GM23338 (cell line): ENCODE measurements at regions not wholly inside any gene's neighbourhood (a gene's known extent, or its start where the extent isn't known, plus 50 kb on each side); places are given as distances from the start of the nearest gene placed in this dataset.
A peak's percentile ranks its signal among the peaks of the same experiment; 100 is the strongest.

ENCODE experiments used
- ATAC-seq: fragments of 200-7000 bp; cut with Tn5 transposase; 3 replicates; pipeline ENCODE4 v1.9.1; 2020
- DNase-seq: peaks from one replicate; pipeline ENCODE4 v3.0.0-alpha.2; 2015; ENCODE audit warnings: low spot score
- H2AFZ ChIP-seq: fragments of 200-600 bp; sonication (generic); 2 replicates; pipeline ENCODE4 v1.8.0; 2016; ENCODE audit warnings: antibody characterized with exemption, mild to moderate bottlenecking, moderate library complexity
- H3F3A ChIP-seq: fragments of 200-600 bp; sonication (generic); replicated peaks from 2 replicates; pipeline ENCODE4 v1.8.0; 2017; ENCODE audit warnings: antibody characterized with exemption, mixed run types, low read depth
- H3K27ac ChIP-seq: fragments of 200-600 bp; sonication (generic); 2 replicates; pipeline ENCODE4 v1.6.1; 2016; ENCODE audit warnings: low read depth
- H3K27me3 ChIP-seq: fragments of 200-600 bp; sonication (generic); 2 replicates; pipeline ENCODE4 v1.8.0; 2016; ENCODE audit warnings: mild to moderate bottlenecking, mixed run types, moderate library complexity; ENCODE audit not compliant: insufficient read depth
- H3K36me3 ChIP-seq: fragments of 200-600 bp; sonication (generic); 2 replicates; pipeline ENCODE4 v1.8.0; 2016; ENCODE audit warnings: mild to moderate bottlenecking; ENCODE audit not compliant: insufficient read depth
- H3K4me1 ChIP-seq: fragments of 200-600 bp; sonication (generic); 2 replicates; pipeline ENCODE4 v1.8.0; 2016; ENCODE audit warnings: mild to moderate bottlenecking, moderate library complexity; ENCODE audit not compliant: insufficient read depth
- H3K4me2 ChIP-seq: fragments of 200-600 bp; sonication (generic); 2 replicates; pipeline ENCODE4 v1.7.1; 2017; ENCODE audit warnings: mixed run types
- H3K4me3 ChIP-seq: fragments of 200-600 bp; sonication (generic); 2 replicates; pipeline ENCODE4 v1.6.1; 2016; ENCODE audit warnings: mixed run types
- H3K79me2 ChIP-seq: fragments of 200-600 bp; sonication (generic); replicated peaks from 2 replicates; pipeline ENCODE4 v1.8.0; 2017; ENCODE audit warnings: mild to moderate bottlenecking; ENCODE audit not compliant: insufficient read depth
- H3K9me2 ChIP-seq: fragments of 200-600 bp; sonication (generic); 2 replicates; pipeline ENCODE4 v1.8.0; 2017; ENCODE audit not compliant: insufficient read depth
- H4K20me1 ChIP-seq: fragments of 200-600 bp; sonication (generic); replicated peaks from 2 replicates; pipeline ENCODE4 v1.8.0; 2017; ENCODE audit warnings: mild to moderate bottlenecking; ENCODE audit not compliant: insufficient read depth
- H3K27ac Mint-ChIP-seq: 2 replicates; pipeline ENCODE4 v1.8.0; 2020; ENCODE audit warnings: inconsistent platforms, mild to moderate bottlenecking, moderate library complexity, mixed read lengths
- H3K27me3 Mint-ChIP-seq: 3 replicates; pipeline ENCODE4 v1.8.0; 2022; ENCODE audit warnings: low read depth, mild to moderate bottlenecking, moderate library complexity, mixed read lengths, inconsistent platforms; ENCODE audit not compliant: insufficient read depth, poor library complexity
- H3K36me3 Mint-ChIP-seq: 3 replicates; pipeline ENCODE4 v1.8.0; 2021; ENCODE audit warnings: low read depth, mild to moderate bottlenecking, inconsistent platforms, moderate library complexity, mixed read lengths
- H3K4me1 Mint-ChIP-seq: 3 replicates; pipeline ENCODE4 v1.8.0; 2020; ENCODE audit warnings: mild to moderate bottlenecking, inconsistent platforms, mixed read lengths
- H3K4me3 Mint-ChIP-seq: 3 replicates; pipeline ENCODE4 v1.8.0; 2021; ENCODE audit warnings: moderate library complexity, mild to moderate bottlenecking, inconsistent platforms, mixed read lengths
- H3K9me3 Mint-ChIP-seq: 3 replicates; pipeline ENCODE4 v1.8.0; 2020; ENCODE audit warnings: moderate library complexity, mild to moderate bottlenecking, inconsistent platforms, mixed read lengths
- CREB1 ChIP-seq: fragments of 250-450 bp; sonication (Bioruptor Pico); IDR thresholded peaks from 2 replicates; pipeline ENCODE4 v1.5.0; 2020; ENCODE audit warnings: low read depth, mild to moderate bottlenecking, moderate library complexity
- ETS1 ChIP-seq: IDR thresholded peaks from 2 replicates; pipeline ENCODE4 v1.6.1; 2016; ENCODE audit warnings: antibody characterized with exemption
- EZH2 ChIP-seq: fragments of 200-600 bp; sonication (generic); IDR thresholded peaks from one replicate; pipeline ENCODE4 v1.8.0; 2017; ENCODE audit warnings: antibody characterized with exemption, mild to moderate bottlenecking, low read depth; ENCODE audit not compliant: unreplicated experiment
- EZH2phosphoT487 ChIP-seq: fragments of 200-600 bp; sonication (generic); IDR thresholded peaks from one replicate; pipeline ENCODE4 v1.8.1; 2018; ENCODE audit warnings: antibody characterized with exemption; ENCODE audit not compliant: unreplicated experiment
- JUNB ChIP-seq: IDR thresholded peaks from one replicate; pipeline ENCODE4 v1.6.1; 2016; ENCODE audit warnings: antibody characterized with exemption; ENCODE audit not compliant: unreplicated experiment
- NANOG ChIP-seq: IDR thresholded peaks from 2 replicates; pipeline ENCODE4 v1.6.1; 2016; ENCODE audit warnings: antibody characterized with exemption, borderline replicate concordance
- POLR2AphosphoS5 ChIP-seq: IDR thresholded peaks from 2 replicates; pipeline ENCODE4 v1.6.1; 2016; ENCODE audit warnings: antibody characterized with exemption, low read depth
- STAT1 ChIP-seq: IDR thresholded peaks from one replicate; pipeline ENCODE4 v1.6.1; 2016; ENCODE audit warnings: antibody characterized with exemption; ENCODE audit not compliant: unreplicated experiment
- ZNF114 ChIP-seq: fragments of 250-450 bp; sonication (Bioruptor Pico); IDR thresholded peaks from 2 replicates; pipeline ENCODE4 v1.5.0; 2020; ENCODE audit warnings: mild to moderate bottlenecking, moderate library complexity
- ZNF331 ChIP-seq: fragments of 250-450 bp; sonication (Bioruptor Pico); IDR thresholded peaks from 2 replicates; pipeline ENCODE4 v1.5.0; 2020; ENCODE audit warnings: low read depth, mild to moderate bottlenecking, moderate library complexity
- TF ChIP-seq, protein P1 (sequence below): IDR thresholded peaks from one replicate; pipeline ENCODE4 v1.6.1; 2018; ENCODE audit warnings: antibody characterized with exemption; ENCODE audit not compliant: unreplicated experiment
- TF ChIP-seq, protein P2 (sequence below), 2 experiments: fragments of 200-600 bp in 1 of 2; sonication (generic) in 1 of 2; conservative IDR thresholded peaks; 2 replicates each; pipeline versions ENCODE4 v1.5.1 to v1.6.1; 2016 to 2017; ENCODE audit warnings: antibody characterized with exemption in 2 of 2, low read depth in 2 of 2, mild to moderate bottlenecking in 2 of 2, moderate library complexity in 1 of 2
- TF ChIP-seq, protein P3 (sequence below): fragments of 250-450 bp; sonication (Bioruptor Pico); IDR thresholded peaks from 2 replicates; pipeline ENCODE4 v1.5.0; 2020; ENCODE audit warnings: mild to moderate bottlenecking, moderate library complexity

GRCh38 chr6:124882579-124883393 lies 79.5 kb upstream of the RNF217 start:
- H3K27ac Mint-ChIP-seq: no peak overlapping the region
- H2AFZ ChIP-seq: no peak overlapping the region; the same call in 1 of the 2 replicates
- H3K4me2 ChIP-seq: peak overlapping the region; percentile 58
- no peaks in the 10 kb centered on the region for H3K36me3 Mint-ChIP-seq
- ATAC-seq: no peak
- no peaks in the 10 kb centered on the region for H3K27me3 ChIP-seq
- TF ChIP-seq ZNF331 (CRISPR knock-in tag) (no peak), EZH2phosphoT487 (no peak), CREB1 (CRISPR knock-in tag) (no peak), POLR2AphosphoS5 (no peak), ZNF114 (no peak), STAT1 (no peak), ETS1 (no peak), NANOG (no peak), JUNB (no peak), EZH2 (no peak)
- TF ChIP-seq, protein P1, sequence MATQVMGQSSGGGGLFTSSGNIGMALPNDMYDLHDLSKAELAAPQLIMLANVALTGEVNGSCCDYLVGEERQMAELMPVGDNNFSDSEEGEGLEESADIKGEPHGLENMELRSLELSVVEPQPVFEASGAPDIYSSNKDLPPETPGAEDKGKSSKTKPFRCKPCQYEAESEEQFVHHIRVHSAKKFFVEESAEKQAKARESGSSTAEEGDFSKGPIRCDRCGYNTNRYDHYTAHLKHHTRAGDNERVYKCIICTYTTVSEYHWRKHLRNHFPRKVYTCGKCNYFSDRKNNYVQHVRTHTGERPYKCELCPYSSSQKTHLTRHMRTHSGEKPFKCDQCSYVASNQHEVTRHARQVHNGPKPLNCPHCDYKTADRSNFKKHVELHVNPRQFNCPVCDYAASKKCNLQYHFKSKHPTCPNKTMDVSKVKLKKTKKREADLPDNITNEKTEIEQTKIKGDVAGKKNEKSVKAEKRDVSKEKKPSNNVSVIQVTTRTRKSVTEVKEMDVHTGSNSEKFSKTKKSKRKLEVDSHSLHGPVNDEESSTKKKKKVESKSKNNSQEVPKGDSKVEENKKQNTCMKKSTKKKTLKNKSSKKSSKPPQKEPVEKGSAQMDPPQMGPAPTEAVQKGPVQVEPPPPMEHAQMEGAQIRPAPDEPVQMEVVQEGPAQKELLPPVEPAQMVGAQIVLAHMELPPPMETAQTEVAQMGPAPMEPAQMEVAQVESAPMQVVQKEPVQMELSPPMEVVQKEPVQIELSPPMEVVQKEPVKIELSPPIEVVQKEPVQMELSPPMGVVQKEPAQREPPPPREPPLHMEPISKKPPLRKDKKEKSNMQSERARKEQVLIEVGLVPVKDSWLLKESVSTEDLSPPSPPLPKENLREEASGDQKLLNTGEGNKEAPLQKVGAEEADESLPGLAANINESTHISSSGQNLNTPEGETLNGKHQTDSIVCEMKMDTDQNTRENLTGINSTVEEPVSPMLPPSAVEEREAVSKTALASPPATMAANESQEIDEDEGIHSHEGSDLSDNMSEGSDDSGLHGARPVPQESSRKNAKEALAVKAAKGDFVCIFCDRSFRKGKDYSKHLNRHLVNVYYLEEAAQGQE: no peak
- TF ChIP-seq, protein P2, sequence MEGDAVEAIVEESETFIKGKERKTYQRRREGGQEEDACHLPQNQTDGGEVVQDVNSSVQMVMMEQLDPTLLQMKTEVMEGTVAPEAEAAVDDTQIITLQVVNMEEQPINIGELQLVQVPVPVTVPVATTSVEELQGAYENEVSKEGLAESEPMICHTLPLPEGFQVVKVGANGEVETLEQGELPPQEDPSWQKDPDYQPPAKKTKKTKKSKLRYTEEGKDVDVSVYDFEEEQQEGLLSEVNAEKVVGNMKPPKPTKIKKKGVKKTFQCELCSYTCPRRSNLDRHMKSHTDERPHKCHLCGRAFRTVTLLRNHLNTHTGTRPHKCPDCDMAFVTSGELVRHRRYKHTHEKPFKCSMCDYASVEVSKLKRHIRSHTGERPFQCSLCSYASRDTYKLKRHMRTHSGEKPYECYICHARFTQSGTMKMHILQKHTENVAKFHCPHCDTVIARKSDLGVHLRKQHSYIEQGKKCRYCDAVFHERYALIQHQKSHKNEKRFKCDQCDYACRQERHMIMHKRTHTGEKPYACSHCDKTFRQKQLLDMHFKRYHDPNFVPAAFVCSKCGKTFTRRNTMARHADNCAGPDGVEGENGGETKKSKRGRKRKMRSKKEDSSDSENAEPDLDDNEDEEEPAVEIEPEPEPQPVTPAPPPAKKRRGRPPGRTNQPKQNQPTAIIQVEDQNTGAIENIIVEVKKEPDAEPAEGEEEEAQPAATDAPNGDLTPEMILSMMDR (conservative IDR thresholded peaks at IDR 0.05; ENCODE audit: low read depth in 2 of 2): no peak
- TF ChIP-seq, protein P3, sequence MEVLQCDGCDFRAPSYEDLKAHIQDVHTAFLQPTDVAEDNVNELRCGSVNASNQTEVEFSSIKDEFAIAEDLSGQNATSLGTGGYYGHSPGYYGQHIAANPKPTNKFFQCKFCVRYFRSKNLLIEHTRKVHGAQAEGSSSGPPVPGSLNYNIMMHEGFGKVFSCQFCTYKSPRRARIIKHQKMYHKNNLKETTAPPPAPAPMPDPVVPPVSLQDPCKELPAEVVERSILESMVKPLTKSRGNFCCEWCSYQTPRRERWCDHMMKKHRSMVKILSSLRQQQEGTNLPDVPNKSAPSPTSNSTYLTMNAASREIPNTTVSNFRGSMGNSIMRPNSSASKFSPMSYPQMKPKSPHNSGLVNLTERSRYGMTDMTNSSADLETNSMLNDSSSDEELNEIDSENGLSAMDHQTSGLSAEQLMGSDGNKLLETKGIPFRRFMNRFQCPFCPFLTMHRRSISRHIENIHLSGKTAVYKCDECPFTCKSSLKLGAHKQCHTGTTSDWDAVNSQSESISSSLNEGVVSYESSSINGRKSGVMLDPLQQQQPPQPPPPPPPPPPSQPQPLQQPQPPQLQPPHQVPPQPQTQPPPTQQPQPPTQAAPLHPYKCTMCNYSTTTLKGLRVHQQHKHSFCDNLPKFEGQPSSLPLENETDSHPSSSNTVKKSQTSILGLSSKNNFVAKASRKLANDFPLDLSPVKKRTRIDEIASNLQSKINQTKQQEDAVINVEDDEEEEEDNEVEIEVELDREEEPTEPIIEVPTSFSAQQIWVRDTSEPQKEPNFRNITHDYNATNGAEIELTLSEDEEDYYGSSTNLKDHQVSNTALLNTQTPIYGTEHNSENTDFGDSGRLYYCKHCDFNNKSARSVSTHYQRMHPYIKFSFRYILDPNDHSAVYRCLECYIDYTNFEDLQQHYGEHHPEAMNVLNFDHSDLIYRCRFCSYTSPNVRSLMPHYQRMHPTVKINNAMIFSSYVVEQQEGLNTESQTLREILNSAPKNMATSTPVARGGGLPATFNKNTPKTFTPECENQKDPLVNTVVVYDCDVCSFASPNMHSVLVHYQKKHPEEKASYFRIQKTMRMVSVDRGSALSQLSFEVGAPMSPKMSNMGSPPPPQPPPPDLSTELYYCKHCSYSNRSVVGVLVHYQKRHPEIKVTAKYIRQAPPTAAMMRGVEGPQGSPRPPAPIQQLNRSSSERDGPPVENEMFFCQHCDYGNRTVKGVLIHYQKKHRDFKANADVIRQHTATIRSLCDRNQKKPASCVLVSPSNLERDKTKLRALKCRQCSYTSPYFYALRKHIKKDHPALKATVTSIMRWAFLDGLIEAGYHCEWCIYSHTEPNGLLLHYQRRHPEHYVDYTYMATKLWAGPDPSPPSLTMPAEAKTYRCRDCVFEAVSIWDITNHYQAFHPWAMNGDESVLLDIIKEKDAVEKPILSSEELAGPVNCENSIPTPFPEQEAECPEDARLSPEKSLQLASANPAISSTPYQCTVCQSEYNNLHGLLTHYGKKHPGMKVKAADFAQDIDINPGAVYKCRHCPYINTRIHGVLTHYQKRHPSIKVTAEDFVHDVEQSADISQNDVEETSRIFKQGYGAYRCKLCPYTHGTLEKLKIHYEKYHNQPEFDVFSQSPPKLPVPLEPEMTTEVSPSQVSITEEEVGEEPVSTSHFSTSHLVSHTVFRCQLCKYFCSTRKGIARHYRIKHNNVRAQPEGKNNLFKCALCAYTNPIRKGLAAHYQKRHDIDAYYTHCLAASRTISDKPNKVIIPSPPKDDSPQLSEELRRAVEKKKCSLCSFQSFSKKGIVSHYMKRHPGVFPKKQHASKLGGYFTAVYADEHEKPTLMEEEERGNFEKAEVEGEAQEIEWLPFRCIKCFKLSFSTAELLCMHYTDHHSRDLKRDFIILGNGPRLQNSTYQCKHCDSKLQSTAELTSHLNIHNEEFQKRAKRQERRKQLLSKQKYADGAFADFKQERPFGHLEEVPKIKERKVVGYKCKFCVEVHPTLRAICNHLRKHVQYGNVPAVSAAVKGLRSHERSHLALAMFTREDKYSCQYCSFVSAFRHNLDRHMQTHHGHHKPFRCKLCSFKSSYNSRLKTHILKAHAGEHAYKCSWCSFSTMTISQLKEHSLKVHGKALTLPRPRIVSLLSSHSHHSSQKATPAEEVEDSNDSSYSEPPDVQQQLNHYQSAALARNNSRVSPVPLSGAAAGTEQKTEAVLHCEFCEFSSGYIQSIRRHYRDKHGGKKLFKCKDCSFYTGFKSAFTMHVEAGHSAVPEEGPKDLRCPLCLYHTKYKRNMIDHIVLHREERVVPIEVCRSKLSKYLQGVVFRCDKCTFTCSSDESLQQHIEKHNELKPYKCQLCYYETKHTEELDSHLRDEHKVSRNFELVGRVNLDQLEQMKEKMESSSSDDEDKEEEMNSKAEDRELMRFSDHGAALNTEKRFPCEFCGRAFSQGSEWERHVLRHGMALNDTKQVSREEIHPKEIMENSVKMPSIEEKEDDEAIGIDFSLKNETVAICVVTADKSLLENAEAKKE: no peak
- no peaks in the 10 kb centered on the region for H3K36me3 ChIP-seq
- no peaks in the 10 kb centered on the region for H3K9me2 ChIP-seq
- no peak overlapping the region for H3K4me3 ChIP-seq
- H3K9me3 Mint-ChIP-seq: no peaks in the 10 kb centered on the region
- H3K4me1 ChIP-seq: peaks cover 40% of the 10 kb centered on the region
- no peaks in the 10 kb centered on the region for H3K79me2 ChIP-seq
- DNase-seq: no peak
- no peak overlapping the region for H3K4me3 Mint-ChIP-seq
- H3F3A ChIP-seq: no peaks in the 10 kb centered on the region
- H3K27me3 Mint-ChIP-seq: no peaks in the 10 kb centered on the region
- H3K27ac ChIP-seq: no peak overlapping the region
- H3K4me1 Mint-ChIP-seq: peaks cover 36% of the 10 kb centered on the region
- H4K20me1 ChIP-seq: no peaks in the 10 kb centered on the region
